ENCODE measurements at regions not wholly inside any gene's neighbourhood (a gene's known extent, or its start where the extent isn't known, plus 50 kb on each side); places are given as distances from the start of the nearest gene placed in this dataset.
A peak's percentile ranks its signal among the peaks of the same experiment; 100 is the strongest.

DNA sequence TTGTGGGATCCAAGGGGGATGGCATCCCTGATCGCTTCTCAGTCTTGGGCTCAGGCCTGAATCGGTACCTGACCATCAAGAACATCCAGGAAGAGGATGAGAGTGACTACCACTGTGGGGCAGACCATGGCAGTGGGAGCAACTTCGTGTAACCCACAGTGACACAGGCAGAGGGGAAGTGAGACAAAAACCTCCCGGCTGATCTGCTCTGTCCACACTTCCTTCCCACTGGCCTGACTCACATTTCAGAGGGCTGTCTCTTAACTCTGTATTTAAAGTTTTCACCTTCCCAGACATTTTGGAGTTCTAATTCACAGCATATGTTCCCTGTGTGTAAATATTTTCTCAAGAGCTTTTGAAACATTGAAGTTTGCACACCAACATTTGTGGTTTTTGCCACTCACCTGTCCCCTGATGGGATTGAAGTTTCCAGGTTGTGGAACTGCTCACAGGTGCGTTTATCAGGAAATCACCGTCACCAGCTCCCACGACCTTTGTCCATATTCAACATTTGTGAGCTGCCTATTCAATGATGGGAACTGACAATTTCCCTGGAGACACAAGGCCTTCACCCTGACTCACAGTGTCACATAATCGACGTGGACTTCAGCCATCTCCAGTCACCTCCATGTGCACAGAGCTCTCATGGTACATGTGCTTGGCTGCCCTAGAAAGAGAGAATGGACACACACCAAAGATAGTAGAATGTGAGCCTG is 99.2 kb downstream of the VPREB1 start:
- H3K4me3 ChIP-seq (ENCODE audit: low read length), result no peak overlapping the region
- TF ChIP-seq CTCF (IDR thresholded peaks at IDR 0.05; ENCODE audit: insufficient read depth, low read depth, low read length, missing control alignments), result no peak
- DNase-seq (ENCODE audit: low read depth), result no peak

DNA sequence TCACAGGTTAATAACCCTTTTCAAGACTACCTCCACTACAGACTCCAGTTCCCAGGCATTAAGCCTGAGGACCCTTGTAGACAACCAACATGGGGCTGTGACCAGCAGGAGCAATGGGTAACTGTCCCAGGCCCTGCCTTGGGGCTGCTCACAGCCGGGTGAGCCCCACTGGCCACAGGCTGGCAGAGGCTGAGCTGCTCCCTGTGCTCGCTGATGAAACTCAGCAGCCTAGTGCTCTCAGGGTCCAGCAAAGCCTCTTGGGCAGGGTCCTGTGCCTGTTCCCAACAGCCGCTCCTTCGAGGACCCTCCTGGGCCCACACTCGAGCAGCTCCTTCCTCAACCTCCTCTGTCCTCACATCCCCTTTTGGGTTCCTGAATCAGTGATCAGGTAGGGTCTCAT is 99.8 kb downstream of the VPREB1 start:
- no peak for TF ChIP-seq CTCF (IDR thresholded peaks at IDR 0.05; ENCODE audit: insufficient read depth, low read depth, low read length, missing control alignments)
- H3K4me3 ChIP-seq (ENCODE audit: low read length), result no peak overlapping the region
- no peak for DNase-seq (ENCODE audit: low read depth)

GRCh38 chr22:22345781-22346180 is 101.2 kb downstream of the VPREB1 start:
- TF ChIP-seq CTCF (IDR thresholded peaks at IDR 0.05; ENCODE audit: insufficient read depth, low read depth, low read length, missing control alignments), result no peak
- H3K4me3 ChIP-seq (ENCODE audit: low read length), result no peak overlapping the region

DNA sequence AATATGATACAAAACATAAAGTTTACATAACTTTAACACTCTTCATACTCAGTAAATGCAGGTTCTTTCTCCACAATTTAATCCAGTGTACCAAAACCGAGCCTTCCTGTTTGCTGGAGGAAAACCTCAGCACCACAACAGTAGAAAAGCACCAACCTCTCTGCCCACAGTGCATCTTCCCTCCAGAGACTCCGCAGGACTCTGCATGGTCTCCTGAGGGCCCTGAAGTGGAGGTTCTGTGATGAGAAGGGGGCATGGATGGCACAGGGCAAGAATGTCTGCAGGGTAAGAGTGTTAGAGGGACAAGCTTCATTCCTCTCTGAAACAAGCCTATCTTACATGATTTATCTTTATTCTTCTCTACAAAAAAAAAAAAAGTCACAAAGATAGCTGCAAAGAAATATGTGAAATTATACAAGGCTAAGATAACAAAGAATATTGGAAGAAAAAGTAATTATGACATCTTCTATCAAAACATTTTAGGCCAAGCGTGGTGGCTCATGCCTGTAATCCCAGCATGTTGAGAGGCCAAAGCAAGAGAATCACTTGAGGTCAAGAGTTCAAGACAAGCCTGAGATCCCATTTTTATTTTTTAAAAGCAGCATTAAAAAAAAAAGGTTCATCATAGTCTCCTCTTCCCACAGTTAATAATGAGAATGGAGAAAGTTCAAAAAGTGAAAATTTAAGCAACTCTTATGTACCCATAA is 102.0 kb downstream of the VPREB1 start:
- no peak overlapping the region for H3K4me3 ChIP-seq (ENCODE audit: low read length)
- no peak for DNase-seq (ENCODE audit: low read depth)
- no peak for TF ChIP-seq CTCF (IDR thresholded peaks at IDR 0.05; ENCODE audit: insufficient read depth, low read depth, low read length, missing control alignments)

More at GRCh38 chr22:22345781-22346180, 101.2 kb downstream of the VPREB1 start:
- no peak for DNase-seq (ENCODE audit: low read depth)

- peak; percentile 7 for DNase-seq (ENCODE audit: low read depth)
- TF ChIP-seq CTCF (IDR thresholded peaks at IDR 0.05; ENCODE audit: insufficient read depth, low read depth, low read length, missing control alignments), result peak; percentile 30
- H3K4me3 ChIP-seq (ENCODE audit: low read length), result no peak overlapping the region
Observed at GRCh38 chr22:22348127-22348814, 103.7 kb downstream of the VPREB1 start.

DNA sequence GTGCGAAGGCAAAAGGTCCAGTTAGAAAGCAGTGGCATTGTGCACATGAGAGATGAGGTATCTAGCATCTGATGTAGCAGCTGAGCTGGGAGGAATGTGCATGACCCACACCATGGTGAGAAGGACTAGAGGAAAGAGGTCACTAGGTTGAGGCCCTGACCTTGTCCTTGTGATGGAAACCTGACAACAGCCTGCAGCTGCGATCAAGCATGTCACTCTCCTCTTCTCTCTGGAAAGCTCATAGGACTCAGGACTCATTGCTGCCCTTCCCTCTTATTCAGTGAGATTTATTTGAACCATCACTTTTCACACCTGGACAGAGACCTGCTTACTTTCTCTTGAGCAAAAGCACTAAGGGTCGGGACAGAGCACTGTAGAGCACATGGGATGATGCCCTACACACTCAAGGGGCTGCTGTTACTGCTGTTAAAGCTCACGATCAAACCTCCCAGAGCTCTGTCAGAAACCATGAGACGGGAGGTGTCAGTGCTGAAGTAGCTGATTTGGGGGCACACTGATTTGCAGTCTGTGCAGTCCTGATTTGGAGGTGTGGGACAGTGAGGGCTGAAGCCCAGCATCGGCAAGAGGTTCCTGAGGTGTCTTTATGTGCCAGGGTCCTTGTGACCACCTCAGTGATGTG is 104.3 kb downstream of the VPREB1 start:
- DNase-seq (ENCODE audit: low read depth), result no peak
- TF ChIP-seq CTCF (IDR thresholded peaks at IDR 0.05; ENCODE audit: insufficient read depth, low read depth, low read length, missing control alignments), result no peak
- H3K4me3 ChIP-seq (ENCODE audit: low read length), result no peak overlapping the region
